Astrocyte (in vitro differentiated cells and primary cell): ENCODE measurements at regions not wholly inside any gene's neighbourhood (a gene's known extent, or its start where the extent isn't known, plus 50 kb on each side); places are given as distances from the start of the nearest gene placed in this dataset.

Experiments
- CTCF ChIP-seq: IDR thresholded peaks from 2 replicates; pipeline ENCODE4 v1.5.1; 2011; ENCODE audit warnings: low read depth, mild to moderate bottlenecking, inconsistent platforms, low read length, moderate library complexity; ENCODE audit not compliant: insufficient read depth
- EZH2 ChIP-seq: IDR thresholded peaks from 2 replicates; pipeline ENCODE4 v1.6.1; 2012; ENCODE audit warnings: mild to moderate bottlenecking, low read length, inconsistent platforms; ENCODE audit not compliant: insufficient read depth

- TF ChIP-seq CTCF, result no peak
- TF ChIP-seq EZH2, result no peak
Measured at GRCh38 chr3:86624192-86624591, 366.8 kb downstream of the VGLL3 start.
